ENCODE measurements at regions not wholly inside any gene's neighbourhood (a gene's known extent, or its start where the extent isn't known, plus 50 kb on each side); places are given as distances from the start of the nearest gene placed in this dataset.

GRCh38 chr18:66760559-66760958, 156.7 kb upstream of the CDH19 start:
- H3K9ac ChIP-seq (ENCODE audit: low read length) = no peak overlapping the region
- H3K4me3 ChIP-seq (ENCODE audit: low read depth, low read length, poor library complexity, severe bottlenecking) = no peak overlapping the region
- H3K36me3 ChIP-seq (ENCODE audit: insufficient read depth, low read length) = no peaks in the 10 kb centered on the region
- H3K27me3 ChIP-seq (ENCODE audit: insufficient read depth, low read length) = no peaks in the 10 kb centered on the region
- H3K9me3 ChIP-seq (ENCODE audit: low read length) = no peaks in the 10 kb centered on the region
- no peak overlapping the region for H2AFZ ChIP-seq (ENCODE audit: low read length)
- no peak overlapping the region for H3K27ac ChIP-seq (ENCODE audit: low read depth, low read length, poor library complexity, severe bottlenecking)
- no peaks in the 10 kb centered on the region for H3K9me2 ChIP-seq (ENCODE audit: low read depth, low read length)
- H3F3A ChIP-seq (ENCODE audit: insufficient read depth, low read length) = no peaks in the 10 kb centered on the region
- TF ChIP-seq CTCF (IDR thresholded peaks at IDR 0.05; ENCODE audit: low read length) = no peak
- no peak for TF ChIP-seq EZH2 (IDR thresholded peaks at IDR 0.05; ENCODE audit: borderline replicate concordance, low read length)
- H3K4me2 ChIP-seq (ENCODE audit: low read length) = no peak overlapping the region
- H4K20me1 ChIP-seq (ENCODE audit: insufficient read depth, low read length) = no peaks in the 10 kb centered on the region
- H3K4me1 ChIP-seq (ENCODE audit: insufficient read depth, low read length, severe bottlenecking) = no peaks in the 10 kb centered on the region
- no peaks in the 10 kb centered on the region for H3K79me2 ChIP-seq (ENCODE audit: insufficient read depth, low read length)

- Histone ChIP-seq H3K27me3 (ENCODE audit: insufficient read depth, low read length) (no peaks in the 10 kb centered on the region), H3K9me2 (ENCODE audit: low read depth, low read length) (no peaks in the 10 kb centered on the region), H3K9me3 (ENCODE audit: low read length) (no peaks in the 10 kb centered on the region), H3K36me3 (ENCODE audit: insufficient read depth, low read length) (no peaks in the 10 kb centered on the region), H3K4me3 (ENCODE audit: low read depth, low read length, poor library complexity, severe bottlenecking) (no peak overlapping the region), H3K4me1 (ENCODE audit: insufficient read depth, low read length, severe bottlenecking) (no peaks in the 10 kb centered on the region), H2AFZ (ENCODE audit: low read length) (no peak overlapping the region), H3K27ac (ENCODE audit: low read depth, low read length, poor library complexity, severe bottlenecking) (no peak overlapping the region), H3K4me2 (ENCODE audit: low read length) (no peak overlapping the region), H4K20me1 (ENCODE audit: insufficient read depth, low read length) (no peaks in the 10 kb centered on the region), H3K9ac (ENCODE audit: low read length) (no peak overlapping the region), H3K79me2 (ENCODE audit: insufficient read depth, low read length) (no peaks in the 10 kb centered on the region), H3F3A (ENCODE audit: insufficient read depth, low read length) (no peaks in the 10 kb centered on the region)
- TF ChIP-seq CTCF (IDR thresholded peaks at IDR 0.05; ENCODE audit: low read length) (no peak), EZH2 (IDR thresholded peaks at IDR 0.05; ENCODE audit: borderline replicate concordance, low read length) (no peak)
Observed at GRCh38 chr18:66759050-66759828, 155.3 kb upstream of the CDH19 start.

- no peak overlapping the region for H2AFZ ChIP-seq (ENCODE audit: low read length)
- H3F3A ChIP-seq (ENCODE audit: insufficient read depth, low read length) = no peaks in the 10 kb centered on the region
- H3K4me1 ChIP-seq (ENCODE audit: insufficient read depth, low read length, severe bottlenecking) = no peaks in the 10 kb centered on the region
- H3K9me2 ChIP-seq (ENCODE audit: low read depth, low read length) = no peaks in the 10 kb centered on the region
- no peak overlapping the region for H3K4me3 ChIP-seq (ENCODE audit: low read depth, low read length, poor library complexity, severe bottlenecking)
- no peak overlapping the region for H3K9ac ChIP-seq (ENCODE audit: low read length)
- no peaks in the 10 kb centered on the region for H3K27me3 ChIP-seq (ENCODE audit: insufficient read depth, low read length)
- no peaks in the 10 kb centered on the region for H3K79me2 ChIP-seq (ENCODE audit: insufficient read depth, low read length)
- H3K9me3 ChIP-seq (ENCODE audit: low read length) = no peaks in the 10 kb centered on the region
- TF ChIP-seq EZH2 (IDR thresholded peaks at IDR 0.05; ENCODE audit: borderline replicate concordance, low read length) (no peak), CTCF (IDR thresholded peaks at IDR 0.05; ENCODE audit: low read length) (no peak)
- no peaks in the 10 kb centered on the region for H3K36me3 ChIP-seq (ENCODE audit: insufficient read depth, low read length)
- H3K27ac ChIP-seq (ENCODE audit: low read depth, low read length, poor library complexity, severe bottlenecking) = no peak overlapping the region
- no peak overlapping the region for H3K4me2 ChIP-seq (ENCODE audit: low read length)
- H4K20me1 ChIP-seq (ENCODE audit: insufficient read depth, low read length) = no peaks in the 10 kb centered on the region
Observed at GRCh38 chr18:66757946-66758345, 154.1 kb upstream of the CDH19 start.
